GM21526 (cell line): ENCODE measurements at regions not wholly inside any gene's neighbourhood (a gene's known extent, or its start where the extent isn't known, plus 50 kb on each side); places are given as distances from the start of the nearest gene placed in this dataset.

Experiments used
- ATAC-seq: cut with Tn5 transposase; IDR thresholded peaks from one replicate; pipeline ENCODE4 v1.9.1; 2021; ENCODE audit warnings: moderate library complexity; ENCODE audit not compliant: unreplicated experiment, low FRiP score

DNA sequence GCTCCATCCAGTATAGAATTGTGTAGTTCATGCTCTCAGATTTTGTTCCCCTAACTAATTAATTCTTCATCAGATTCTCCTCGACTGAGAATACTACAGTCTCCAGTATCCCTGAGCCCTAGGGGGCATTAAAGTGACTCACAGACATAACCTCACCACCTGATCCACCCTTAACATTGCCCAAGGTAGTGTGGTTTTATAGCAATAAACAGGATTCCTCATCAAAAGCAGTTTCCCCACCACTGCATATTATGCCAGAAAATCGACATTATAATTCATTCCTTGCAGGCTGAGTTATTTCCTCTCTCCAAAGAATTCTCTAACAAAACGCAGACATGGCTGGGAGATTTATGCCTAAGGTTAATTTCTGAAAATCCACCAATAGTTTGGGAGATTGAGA lies 1402.5 kb upstream of the CELF2 start:
- ATAC-seq, result no peak

GRCh38 chr10:9621216-9621615 lies 1396.5 kb upstream of the CELF2 start:
- ATAC-seq, result no peak

DNA sequence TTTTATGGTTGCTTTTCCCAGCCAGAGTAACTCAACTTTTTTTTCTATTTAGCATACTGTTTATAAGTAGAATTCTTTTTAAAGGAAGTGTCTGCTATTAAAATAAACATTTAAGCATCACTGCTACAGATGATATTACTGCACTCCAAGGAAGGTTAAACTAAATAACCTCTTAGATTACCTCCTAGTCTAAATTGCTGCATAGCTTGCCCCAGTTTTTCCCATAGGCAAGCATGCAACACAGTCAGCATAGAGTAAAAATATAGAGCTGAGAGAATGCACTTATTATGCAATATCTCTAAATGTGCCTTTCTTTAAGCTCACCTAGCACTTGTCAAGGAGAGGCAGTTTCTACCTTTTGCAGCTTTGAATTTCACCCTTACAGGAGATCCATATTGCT lies 1392.4 kb upstream of the CELF2 start:
- no peak for ATAC-seq

GRCh38 chr10:9634466-9634865 lies 1383.2 kb upstream of the CELF2 start:
- ATAC-seq, result no peak

- no peak for ATAC-seq
These were observed 1382.0 kb upstream of the CELF2 start for GRCh38 chr10:9635691-9636090.

DNA sequence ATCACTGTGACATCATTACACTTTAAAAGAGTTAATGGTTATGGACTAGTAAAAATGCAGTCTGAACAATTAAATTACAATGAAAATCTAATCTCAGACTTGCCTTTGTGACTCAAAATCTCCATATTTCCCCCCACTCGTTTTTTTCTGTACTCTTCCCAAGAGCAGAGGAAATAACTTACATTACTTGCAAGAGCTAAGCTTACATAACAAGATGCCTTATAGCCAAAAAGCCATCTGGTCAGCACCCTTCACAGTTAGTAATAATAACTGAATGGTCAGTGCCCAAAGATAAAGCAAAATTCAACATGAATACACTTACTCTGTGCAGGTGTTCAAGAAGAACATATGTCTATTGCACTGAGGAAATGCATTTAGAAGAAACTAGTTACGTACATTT lies 1381.5 kb upstream of the CELF2 start:
- ATAC-seq, result no peak

GRCh38 chr10:9643782-9644181 lies 1373.9 kb upstream of the CELF2 start:
- no peak for ATAC-seq

DNA sequence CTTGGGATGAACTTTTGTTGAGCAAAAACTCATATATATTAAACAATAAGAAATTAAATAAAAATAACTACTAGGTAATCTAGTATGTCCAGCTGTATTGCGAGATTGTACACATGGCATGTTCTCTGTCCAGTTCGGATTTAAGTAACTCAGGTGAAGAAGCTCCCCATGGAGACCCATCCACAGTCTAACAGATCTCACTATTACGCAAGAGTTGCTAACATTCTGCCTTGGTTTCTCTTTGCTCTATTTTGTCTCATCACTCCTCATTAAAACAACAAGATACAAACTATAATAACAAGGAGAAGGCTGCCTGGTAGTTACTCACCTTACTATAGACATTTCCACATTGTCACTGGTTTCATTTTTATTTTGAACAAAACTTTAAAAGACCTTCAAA lies 1372.3 kb upstream of the CELF2 start:
- ATAC-seq, result no peak

DNA sequence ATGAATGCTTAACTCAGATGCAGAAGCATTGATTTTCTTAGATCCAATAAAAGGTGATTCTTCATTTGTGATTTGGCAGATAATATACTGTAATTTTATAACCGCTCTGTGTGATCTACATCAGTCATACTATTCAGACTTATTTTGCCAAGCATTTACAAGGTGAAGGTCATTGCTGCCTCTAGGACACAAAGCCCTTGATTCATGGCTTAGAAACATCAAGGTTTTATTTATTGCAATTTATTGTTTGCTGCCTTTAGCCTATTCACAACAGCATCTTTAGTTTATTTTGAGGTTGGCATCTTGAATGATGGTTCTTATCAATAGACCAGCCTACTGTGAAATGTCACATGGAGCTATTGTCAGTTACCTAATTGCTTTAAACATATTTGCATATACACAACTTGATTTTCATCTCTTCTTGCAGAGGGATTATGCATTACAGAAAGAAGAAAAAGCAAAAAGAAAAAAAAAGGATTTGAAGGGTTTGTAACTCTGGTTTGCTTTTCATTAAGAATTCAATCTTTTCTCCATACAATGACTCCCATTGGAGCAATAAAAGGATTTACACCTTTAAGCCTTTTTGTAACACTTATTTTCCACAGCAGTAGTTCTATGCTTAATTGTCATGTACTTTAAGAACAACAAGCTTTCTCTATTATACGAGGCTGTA lies 1371.6 kb upstream of the CELF2 start:
- no peak for ATAC-seq

DNA sequence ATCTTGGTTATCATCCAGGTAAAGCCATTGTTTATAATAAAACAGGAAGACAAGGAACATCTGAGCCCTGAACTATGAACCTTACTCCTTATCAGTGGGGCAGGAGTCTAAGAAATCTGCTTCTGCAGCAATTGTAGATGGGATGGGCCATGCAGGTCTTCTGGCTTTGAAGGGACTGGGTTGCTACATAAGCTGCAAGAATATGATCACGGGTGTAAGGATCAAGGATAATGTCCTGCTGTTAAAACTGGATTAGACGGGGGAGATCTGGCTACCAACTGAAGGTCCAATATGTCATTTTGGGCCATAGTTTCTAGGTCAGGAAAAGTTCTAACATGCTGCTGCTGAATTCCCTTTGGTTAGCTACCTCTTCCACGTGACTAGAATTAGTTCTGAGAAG lies 1363.4 kb upstream of the CELF2 start:
- ATAC-seq, result no peak

GRCh38 chr10:9656386-9656785 lies 1361.3 kb upstream of the CELF2 start:
- ATAC-seq, result no peak

- ATAC-seq, result no peak
These were observed 1360.7 kb upstream of the CELF2 start for GRCh38 chr10:9656996-9657395.

- ATAC-seq, result no peak
These were observed 1360.1 kb upstream of the CELF2 start for GRCh38 chr10:9657530-9657929.

GRCh38 chr10:9668411-9668810 lies 1349.3 kb upstream of the CELF2 start:
- no peak for ATAC-seq

DNA sequence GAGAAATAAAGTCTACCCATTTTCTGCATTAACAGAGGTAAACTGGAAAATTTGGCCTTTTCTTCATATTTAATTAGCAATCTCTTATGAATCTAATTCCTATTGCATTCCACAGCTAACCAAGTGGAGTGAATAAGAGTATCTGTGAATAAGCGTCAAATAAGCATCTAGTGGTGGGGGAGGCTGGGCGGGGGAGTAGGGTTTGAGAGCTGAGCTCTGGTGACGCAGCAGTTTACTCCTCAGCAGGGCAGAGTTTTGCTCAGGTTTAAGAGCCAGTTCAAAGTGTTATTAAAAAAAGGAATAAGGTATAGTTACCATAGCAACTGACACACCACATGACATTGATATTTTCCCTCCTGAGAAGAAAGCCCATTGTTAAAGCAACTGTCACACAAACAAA lies 1346.8 kb upstream of the CELF2 start:
- ATAC-seq, result no peak

- no peak for ATAC-seq
These were observed 1336.0 kb upstream of the CELF2 start for GRCh38 chr10:9681655-9682054.

DNA sequence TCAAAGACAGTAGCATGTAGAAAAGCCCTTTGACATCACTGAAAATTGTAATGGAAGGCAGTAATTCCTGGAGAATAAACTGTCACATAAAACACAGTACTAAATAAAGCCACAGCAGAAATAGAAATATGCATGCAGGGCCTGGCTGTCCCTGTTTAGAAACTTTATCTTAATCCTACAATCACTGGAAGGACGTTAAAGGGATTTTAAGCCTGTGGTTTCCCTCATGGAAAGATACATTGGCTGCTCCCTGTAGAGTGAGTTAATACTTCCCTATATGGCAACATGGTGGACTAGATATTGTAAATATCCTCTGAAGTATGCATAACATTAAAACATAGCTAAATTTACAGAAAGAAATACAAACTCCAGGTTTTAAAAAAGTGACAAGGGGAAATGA lies 1334.9 kb upstream of the CELF2 start:
- ATAC-seq, result no peak

DNA sequence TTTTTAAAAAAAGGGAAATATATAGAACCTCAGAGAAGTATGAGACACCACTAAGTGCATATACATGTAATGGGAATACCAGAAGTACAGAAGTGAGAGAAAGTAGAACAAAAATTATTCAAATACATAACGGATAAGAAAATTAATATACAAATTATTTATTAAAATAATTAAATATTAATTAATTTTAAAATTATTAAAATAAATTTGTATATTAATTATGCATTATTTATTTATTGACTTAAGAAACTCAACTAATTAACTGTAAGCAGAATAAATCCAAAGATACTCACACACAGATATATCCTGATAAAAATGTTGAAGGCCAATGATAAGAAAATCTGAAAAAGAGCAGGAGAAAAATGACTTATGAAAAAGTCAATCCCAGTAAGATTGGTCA lies 1333.5 kb upstream of the CELF2 start:
- no peak for ATAC-seq

DNA sequence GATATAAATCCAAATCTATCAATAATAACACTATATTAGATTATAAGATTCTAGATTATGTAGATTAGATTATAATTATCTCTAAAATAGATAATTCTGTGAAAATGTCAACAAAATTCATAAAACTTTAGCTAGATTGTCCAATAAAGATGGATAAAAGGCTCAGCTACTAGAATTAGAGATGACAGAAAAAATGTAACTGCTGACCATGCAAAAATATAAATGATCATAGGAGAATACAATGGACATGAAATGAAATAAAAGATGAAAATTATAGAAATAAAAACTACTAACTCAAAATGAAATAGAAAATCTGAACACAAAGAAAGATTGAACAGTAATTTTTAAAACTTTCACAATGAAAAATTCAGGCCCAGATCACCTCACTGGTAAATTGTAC lies 1332.1 kb upstream of the CELF2 start:
- ATAC-seq, result no peak

DNA sequence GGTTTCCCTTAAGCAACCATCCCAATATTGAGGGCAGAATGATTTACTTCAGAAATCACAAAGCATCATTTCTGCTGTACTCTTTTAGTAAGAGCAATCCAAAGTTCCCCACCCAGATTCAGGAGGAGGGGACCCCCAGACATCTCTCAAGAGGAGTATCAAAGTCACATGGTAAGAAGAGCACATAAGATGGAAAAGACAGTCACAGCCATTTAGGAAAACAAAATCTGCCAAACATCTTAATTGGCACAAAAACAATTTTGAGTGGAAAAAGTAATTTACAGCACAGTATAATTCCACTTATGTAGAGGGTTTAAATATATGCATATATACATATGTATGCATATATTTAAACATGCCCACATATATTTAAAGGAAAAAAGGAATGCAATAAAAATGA lies 1329.0 kb upstream of the CELF2 start:
- no peak for ATAC-seq

DNA sequence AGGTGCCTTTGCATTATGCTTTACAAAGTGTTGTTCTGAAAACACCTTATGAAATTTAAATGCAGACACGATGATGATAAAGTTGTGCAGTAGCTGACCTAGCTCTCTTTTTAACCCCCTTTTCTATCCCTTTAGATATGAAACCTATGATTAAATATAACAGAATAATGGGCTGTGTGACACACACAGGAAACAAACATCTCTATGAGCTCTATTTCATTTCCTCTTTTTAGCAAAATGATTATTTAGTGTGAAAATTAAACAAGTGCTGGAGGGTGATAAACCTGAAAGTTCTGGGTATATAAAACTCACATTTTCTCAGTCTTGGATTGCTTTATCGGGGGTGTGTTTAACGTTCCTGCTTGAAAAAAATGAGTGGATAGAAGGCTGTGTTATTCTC lies 1310.5 kb upstream of the CELF2 start:
- ATAC-seq, result no peak

- ATAC-seq, result no peak
These were observed 1307.8 kb upstream of the CELF2 start for GRCh38 chr10:9709849-9710248.

DNA sequence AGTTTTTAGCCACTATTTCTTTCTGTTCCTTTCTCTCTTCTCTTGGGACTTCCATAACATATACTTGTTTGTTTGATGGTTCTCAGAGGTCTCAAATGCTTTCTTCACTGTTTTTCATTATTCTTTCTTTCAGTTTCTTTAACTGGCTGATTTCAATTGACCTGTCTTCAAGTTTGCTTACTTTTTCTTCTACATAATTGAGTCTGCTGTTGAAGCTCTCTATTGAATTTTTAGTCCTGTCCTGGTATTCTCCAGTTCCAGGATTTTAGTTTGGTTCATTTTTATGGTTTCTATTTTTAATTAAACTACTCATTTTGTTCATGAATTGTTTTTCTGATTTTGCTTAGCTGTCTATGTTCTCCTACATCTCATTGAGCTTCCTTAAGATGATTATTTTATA lies 1305.3 kb upstream of the CELF2 start:
- ATAC-seq, result no peak
